NCI-H748 (cell line): ENCODE measurements at regions not wholly inside any gene's neighbourhood (a gene's known extent, or its start where the extent isn't known, plus 50 kb on each side); places are given as distances from the start of the nearest gene placed in this dataset.
"Not testable (repeated sequence)": the region's sequence is repeated elsewhere in the genome, so short reads cannot be mapped to it uniquely, and the experiment has no call there.

Experiments used
- DNase-seq: peaks from one replicate; lab custom pipeline; 2025; ENCODE audit not compliant: unreplicated experiment; lab: John Stamatoyannopoulos, UW

DNA sequence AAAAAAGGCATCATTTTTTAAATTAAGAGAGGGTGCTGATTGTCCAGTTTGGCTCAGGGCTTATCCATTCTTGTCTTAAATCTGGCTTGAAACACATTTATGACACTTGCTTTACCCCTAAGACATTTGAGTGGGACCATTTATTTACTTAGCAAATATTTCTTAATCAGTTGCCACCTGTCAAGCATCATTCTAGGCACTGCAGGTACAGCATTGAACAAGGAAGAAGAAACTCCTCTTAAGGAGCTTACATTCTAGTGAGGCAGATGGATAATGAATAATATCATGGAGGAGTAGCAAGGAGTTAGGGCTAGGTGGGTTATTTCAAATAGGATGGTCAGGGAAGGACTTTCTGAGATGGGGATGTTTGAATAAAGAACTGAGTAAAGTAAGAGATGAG is 189.8 kb downstream of the UTRN start:
- no peak for DNase-seq

DNA sequence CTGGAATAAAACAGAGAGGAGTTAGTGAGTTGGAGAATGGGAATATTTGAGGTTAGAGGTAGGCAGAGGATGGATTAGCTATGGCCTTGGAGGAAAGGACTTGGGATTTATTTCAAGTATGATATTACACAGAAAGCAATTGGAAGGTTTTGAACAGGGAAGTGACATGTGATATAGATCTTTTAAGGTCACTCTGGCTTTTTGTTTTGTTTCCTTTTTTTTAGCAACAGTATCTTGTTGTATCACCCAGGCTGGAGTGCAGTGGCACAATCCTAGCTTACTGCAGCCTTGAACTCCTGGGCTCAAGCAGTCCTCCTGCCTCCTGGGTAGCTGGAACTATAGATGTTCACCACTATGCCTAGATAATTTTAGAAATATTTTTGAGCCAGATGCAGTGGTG is 190.3 kb downstream of the UTRN start:
- DNase-seq, result no peak

DNA sequence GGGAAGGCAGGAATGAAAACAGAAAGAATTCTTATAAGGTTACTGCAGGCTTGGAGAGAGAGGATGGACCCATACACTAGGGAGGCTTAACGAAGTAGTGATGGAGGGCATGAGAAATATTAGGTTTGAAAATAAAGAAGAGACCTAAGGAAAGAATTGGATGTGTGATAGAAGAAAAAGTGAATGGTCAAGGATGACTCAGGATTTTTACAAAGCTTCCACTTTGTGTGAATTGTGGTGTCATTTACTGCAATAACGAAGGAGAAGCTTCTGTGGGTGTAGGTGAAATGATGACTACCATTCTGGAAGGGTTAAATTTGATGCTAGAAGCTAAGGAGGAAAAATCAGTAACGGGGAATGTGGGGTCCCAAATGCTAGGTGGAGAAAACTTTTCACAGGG is 191.2 kb downstream of the UTRN start:
- DNase-seq, result no peak

DNA sequence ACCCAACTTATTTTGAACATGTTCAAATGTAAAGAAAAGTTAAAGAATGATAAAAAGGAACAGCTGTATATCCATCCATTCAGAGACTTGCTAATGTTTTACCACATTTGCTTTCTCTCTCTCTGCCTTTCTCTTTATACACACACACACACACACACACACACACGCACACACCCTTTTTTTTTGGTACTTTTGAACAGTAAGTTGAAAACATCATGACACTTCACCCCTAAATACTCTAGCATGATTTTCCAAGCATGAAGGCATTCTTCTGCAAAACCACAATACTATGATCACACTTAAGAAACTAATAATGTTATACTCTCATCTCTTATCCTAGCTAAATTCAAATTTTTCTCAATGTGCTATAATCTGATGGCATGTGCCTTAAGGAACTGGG is 192.3 kb downstream of the UTRN start:
- no peak for DNase-seq

DNA sequence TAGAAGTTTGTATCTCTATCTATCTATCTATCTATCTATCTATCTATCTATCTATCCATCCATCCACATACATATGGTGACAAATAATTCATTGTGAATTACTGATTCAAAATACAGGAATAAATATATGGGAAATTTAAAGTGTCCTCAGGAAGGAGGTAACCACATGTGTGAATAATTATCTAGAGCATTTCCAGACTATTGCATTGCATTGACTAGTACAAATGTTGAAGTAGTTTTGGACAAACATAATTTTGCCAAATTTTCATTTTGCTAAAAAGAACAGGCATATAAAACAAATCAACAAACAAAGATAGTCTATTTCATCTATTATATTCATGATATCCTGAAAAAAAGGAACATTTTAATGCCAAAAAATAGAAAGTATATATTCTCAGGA is 192.7 kb downstream of the UTRN start:
- no peak for DNase-seq

DNA sequence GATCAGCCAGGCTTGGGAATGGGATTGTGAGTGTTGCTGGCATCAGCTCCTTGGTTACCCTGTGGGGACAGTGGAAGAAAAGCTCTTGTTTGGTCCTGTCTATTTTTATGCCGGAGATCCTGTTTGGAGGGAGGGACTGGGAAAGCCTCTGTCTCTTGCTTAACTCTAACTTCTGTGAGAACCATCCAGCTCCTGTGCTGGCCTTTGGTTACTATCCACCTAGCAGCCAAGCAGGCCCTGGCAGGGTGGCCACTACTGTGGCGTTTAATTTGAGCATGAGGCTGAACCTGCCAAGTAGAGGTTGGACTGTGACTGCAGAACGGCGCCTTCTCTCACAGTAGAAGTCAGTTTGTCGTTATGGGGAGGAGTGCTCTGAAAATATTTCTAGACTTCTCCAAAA is 193.3 kb downstream of the UTRN start:
- DNase-seq, result no peak

DNA sequence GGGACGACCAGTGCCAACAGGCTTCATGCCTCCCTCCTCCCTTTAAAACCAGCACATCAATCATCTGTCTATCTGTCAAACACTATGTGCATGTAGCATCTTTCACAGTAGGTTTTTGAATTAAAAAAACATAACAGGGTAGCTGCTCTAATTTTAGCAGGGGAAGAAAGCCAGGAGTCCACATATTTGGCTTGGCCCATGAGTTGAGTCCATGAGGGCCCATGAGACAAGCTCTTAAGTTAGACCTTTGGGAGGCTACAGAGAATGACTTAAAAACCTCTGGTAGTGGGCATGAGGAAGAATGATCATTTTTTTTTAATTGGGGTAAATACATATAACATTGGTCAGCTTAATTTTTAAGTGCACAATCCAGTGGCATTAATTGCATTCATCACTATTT is 194.9 kb downstream of the UTRN start:
- no peak for DNase-seq

DNA sequence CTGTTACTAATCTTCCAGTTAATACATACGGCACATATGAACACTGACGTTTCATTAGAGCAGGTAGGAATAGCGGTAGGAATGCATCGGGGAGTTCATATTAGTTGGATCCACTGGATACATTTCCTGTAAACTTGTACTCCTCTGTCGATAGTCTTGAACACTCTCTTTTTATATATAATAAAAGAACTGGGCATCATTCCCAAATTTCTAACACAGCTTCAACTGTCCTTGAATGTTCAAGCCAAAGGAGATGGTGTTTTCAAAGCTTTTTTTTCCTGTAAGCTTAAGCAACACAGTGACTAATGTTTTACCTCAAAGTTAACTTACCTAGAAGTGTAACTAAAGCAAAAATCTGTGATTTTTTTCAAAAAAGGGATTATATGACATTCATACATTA is 195.3 kb downstream of the UTRN start:
- DNase-seq, result no peak

DNA sequence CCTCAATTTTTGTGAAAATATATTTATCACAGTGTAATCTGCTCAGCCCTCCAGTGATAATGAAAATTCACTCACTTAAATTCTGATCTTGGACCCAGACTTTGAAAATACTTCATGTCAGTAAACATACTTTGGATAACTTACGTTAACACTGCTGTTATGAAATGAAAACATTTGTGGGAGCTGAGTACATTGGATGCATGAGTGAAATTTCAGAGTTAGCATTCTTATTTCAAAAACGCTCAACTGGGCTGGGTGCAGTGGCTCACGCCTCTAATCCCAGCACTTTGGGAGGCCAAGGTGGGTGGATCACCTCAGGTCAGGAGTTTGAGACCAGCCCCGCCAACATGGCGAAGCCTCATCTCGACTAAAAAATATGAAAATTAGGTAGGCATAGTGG is 196.4 kb downstream of the UTRN start:
- DNase-seq, result no peak

DNA sequence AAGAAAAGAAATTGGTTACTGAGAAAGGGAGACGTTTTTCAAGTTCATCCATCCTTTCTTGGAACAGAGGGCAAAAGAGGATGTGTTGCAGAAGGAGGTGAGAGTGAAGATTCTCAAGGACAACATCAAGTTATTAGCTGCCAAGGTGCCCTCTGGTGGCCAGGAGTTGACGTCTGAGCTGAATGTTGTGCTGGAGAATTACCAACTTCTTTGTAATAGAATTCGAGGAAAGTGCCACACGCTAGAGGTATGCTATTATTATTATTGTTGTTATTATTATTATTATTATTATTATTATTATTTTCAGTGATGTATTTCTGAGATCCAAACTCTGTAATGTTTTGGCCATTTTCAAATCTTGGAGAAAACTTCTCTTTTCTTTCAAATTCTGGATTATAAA is 197.0 kb downstream of the UTRN start:
- DNase-seq, result peak; percentile 73

DNA sequence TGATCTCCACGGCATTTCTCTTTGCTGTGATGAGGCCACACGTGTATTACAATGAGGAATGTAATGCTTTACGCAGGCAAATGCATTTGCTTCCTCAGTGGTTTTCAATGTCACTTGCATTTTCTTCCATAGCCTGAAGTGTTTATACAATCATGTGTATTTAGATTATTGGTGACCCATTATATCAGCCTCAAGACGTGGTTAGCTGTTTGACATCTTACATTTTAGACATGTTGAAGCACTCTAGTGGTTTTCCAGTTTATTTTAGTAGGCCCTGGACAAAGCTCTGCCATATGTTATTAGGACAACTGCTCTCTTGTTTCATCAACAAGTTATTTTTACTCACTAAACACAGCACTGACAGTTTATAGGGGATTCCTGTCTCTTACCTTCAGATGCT is 200.4 kb downstream of the UTRN start:
- no peak for DNase-seq

DNA sequence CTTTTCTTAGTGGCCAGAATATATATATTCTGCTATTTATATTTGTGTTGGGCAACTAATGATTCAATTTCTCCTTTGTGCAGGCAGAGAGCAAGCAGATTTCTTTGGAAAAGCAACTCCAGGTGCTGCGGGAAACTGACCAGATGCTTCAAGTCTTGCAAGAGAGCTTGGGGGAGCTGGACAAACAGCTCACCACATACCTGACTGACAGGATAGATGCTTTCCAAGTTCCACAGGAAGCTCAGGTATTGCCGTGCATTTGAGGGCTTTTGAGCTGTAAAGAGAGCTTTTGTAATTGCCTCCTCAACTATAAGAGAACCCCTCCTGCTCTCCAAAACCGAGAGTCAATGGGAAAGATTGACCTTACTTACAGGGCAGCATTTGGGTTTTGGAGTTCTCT is 203.5 kb downstream of the UTRN start:
- peak; percentile 36 for DNase-seq

DNA sequence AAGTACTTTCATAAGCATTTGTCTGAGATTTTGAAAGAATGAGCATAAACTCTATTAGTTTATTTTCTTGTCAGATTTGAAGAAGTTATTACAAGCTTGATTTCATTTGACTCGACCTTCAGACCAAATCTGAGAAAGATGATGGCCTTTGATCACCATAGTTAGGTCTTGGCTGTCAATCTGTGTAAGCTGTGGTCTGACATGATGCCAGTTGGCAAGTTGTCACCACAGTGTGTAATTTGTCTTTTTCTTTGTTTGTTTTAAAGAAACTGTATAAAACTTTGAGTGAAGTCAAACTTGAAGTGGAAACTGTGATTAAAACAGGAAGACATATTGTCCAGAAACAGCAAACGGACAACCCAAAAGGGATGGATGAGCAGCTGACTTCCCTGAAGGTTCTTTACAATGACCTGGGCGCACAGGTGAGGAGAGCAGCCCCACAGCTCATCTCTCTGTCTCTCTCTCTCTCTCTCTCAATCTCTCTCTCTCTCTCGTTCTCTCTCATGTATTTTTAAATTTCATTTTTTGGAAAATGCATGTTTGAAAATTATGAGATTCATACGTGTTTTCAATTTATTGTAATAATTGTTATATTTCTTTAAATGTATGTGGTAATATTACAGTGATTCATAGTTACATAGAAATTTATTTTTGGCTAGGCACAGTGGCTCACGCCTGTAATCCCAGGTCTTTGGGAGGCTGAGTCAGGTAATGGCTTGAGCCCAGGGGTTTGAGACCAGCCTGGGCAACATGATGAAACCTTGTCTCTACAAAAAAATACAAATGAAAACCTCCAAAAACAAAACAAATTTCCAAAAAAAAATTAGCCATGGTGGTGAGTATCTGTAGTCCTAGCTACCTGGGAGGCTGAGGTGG is 208.1 kb downstream of the UTRN start:
- DNase-seq, result no peak

DNA sequence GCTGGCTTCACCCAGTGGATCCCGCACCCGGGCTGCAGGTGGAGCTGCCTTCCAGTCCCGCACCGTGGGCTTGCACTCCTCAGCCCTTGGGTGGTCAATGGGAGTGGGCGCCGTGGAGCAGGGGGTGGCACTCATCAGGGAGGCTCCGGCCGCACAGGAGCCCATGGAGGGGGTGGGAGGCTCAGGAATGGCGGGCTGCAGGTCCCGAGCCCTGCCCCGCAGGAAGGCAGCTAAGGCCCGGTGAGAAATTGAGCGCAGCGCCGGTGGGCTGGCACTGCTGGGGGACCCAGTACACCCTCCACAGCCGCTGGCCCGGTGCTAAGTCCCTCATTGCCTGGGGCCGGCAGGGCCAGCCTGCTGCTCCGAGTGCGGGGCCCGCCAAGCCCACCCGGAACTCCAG is 209.9 kb downstream of the UTRN start:
- not testable (repeated sequence) for DNase-seq

DNA sequence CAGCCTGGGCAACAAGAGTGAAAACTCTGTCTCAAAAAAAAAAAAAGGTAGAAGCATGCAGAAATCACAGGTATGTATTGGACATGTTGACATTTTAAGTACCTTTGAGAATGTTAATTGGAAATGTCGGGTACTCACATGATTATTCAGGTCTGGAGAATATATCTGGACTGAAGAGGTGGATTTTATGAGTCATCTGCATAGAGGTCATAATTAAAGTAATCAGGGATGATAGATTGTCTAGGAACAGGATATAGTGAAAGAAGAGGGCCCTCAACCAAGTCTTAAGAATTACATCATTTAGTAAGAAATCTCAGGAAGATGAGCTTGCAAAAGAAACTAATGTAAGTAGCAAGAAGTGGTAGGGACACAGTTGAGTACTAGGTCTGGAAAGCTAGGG is 212.5 kb downstream of the UTRN start:
- no peak for DNase-seq

DNA sequence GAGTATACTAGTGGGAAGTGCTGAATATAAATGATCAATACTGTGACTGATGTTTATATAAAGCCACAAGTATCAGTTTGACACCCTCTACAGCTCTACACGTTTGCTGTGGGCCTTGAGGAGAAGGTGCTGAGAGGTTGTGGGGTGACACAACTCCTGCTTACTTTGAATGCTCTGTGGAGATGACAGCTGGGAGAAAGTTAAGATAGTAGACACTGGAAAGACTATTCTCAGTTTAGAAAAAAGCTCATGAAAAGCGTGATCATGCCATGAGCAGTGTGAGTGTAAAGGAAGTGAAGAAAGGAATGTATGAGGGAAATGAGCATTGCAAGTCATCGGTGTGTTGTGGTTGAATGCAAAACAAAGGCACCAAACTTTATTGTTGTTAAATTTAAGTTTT is 215.8 kb downstream of the UTRN start:
- DNase-seq, result no peak

DNA sequence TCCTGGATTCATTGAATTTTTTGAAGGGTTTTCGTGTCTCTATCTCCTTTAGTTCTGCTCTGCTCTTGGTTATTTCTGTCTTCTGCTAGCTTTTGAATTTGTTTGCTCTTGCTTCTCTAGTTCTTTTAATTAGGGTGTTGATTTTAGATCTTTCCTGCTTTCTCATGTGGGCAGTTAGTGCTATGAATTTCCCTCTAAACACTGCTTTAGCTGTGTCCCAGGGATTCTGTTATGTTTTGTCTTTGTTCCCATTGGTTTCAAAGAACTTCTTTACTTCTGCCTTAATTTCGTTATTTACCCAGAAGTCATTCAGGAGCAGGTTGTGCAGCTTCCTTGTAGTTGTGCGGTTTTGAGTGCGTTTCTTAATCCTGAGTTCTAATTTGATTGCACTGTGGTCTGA is 220.1 kb downstream of the UTRN start:
- DNase-seq, result not testable (repeated sequence)

DNA sequence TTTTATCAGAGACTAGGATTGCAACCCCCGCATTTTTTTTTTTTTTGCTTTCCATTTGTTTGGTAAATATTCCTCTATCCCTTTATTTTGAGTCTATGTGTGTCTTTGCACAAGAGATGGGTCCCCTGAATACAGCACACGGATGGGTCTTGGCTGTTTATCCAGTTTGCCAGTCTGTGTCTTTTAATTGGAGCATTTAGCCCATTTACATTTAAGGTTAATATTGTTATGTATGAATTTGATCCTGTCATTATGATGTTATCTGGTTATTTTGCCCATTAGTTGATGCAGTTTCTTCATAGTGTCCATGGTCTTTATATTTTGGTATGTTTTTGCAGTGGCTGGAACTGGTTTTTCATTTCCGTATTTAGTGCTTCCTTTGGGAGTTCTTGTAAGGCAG is 220.9 kb downstream of the UTRN start:
- DNase-seq, result not testable (repeated sequence)

DNA sequence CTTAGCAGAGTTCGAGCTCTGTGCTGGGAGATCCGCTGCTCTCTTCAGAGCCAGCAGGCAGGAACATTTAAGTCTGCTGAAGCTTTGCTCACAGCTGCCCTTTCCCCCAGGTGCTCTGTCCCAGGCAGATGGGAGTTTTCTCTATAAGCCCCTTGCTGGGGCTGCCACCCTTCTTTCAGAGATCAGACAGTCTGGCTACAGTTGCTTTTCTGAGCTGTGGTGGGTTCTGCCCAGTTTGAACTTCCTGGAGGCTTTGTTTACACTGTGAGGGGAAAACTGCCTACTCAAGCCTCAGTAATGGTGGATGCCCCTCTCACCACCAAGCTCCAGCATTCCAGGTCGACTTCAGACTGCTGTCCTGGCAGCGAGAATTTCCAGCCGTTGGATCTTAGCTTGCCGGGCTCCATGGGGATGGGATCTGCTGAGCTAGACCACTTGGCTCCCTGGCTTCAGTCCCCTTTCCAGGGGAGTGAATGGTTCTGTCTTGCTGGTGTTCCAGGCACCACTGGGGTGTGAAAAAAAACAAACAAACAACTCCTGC is 222.7 kb downstream of the UTRN start:
- DNase-seq, result not testable (repeated sequence)

DNA sequence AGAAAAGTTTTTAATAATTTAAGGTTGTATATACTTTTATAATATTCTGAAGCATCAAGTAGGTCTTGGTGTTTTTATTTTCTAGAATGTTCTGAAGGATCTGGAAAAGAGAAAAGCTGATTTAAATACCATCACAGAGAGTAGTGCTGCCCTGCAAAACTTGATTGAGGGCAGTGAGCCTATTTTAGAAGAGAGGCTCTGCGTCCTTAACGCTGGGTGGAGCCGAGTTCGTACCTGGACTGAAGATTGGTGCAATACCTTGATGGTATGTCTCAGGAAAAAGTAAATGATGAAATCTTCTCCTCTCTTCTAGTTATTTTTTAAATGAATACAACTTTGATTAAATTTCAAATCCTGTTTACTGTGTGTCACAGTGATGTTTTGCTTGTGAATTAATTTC is 225.7 kb downstream of the UTRN start:
- no peak for DNase-seq

DNA sequence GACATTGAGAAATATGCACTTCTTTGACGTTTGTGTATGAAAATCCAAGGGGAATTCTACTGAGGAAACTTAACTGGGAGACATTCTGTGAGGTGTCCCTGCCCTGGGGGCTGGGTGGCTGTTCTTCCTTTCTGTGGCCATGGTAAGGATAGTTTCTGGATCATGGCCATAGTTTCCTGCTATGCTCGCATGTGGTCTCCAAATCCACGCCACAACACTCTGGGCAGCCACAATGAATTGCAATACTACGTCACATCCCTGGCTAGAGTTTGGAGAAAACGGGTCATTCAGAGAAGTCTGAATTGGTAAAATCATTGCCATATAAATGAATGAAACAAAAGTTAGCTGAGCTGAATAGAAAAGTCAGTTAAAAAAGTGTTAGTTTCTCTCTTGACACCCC is 230.6 kb downstream of the UTRN start:
- DNase-seq, result no peak

DNA sequence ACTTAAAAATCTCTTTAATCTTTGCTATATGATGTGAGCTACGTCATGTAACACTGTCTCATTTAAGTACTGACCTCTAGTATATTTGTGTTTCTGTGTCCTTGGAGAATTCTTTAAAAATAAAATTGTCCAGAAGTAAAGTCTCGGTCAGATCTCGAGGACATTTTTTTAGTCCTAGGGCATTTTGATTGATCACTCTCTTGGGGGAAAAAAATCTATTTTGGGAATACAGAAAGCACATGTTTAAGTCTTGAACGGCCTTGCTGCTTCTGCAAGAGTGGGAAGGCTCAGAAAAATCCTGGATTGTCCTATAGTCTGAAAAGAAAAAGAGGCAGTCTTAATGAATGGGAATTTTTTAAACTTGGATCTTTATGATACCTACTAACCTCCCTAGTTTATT is 234.3 kb downstream of the UTRN start:
- no peak for DNase-seq
